Type B pancreatic cell (in vitro differentiated cells): ENCODE measurements at regions not wholly inside any gene's neighbourhood (a gene's known extent, or its start where the extent isn't known, plus 50 kb on each side); places are given as distances from the start of the nearest gene placed in this dataset.
"Not testable (repeated sequence)": the region's sequence is repeated elsewhere in the genome, so short reads cannot be mapped to it uniquely, and the experiment has no call there.

Source experiments
- DNase-seq: peaks from one replicate; pipeline ENCODE4 v3.0.0; 2021; ENCODE audit warnings: mixed read lengths; ENCODE audit not compliant: unreplicated experiment; ENCODE audit errors: extremely low spot score
- H3K27ac Mint-ChIP-seq: 2 replicates; pipeline ENCODE4 v1.8.0; 2021; ENCODE audit warnings: mild to moderate bottlenecking, mixed read lengths
- H3K27me3 Mint-ChIP-seq: 2 replicates; pipeline ENCODE4 v1.8.0; 2021; ENCODE audit warnings: mixed read lengths
- H3K36me3 Mint-ChIP-seq: 2 replicates; pipeline ENCODE4 v1.8.0; 2021; ENCODE audit warnings: mixed read lengths
- H3K4me1 Mint-ChIP-seq: one replicate; pipeline ENCODE4 v1.8.0; 2021; ENCODE audit warnings: mixed read lengths; ENCODE audit not compliant: unreplicated experiment
- H3K4me3 Mint-ChIP-seq: 2 replicates; pipeline ENCODE4 v1.8.0; 2021; ENCODE audit warnings: mild to moderate bottlenecking, mixed read lengths
- H3K9me3 Mint-ChIP-seq: 2 replicates; pipeline ENCODE4 v1.8.0; 2021; ENCODE audit warnings: mixed read lengths
- CTCF ChIP-seq: fragments of 200-600 bp; sonication (generic); conservative IDR thresholded peaks from 2 replicates; pipeline ENCODE4 v1.5.0; 2021; ENCODE audit warnings: antibody characterized with exemption, mild to moderate bottlenecking

- no peak for DNase-seq
- Mint-ChIP-seq H3K4me1 (peaks cover 5% of the 10 kb centered on the region), H3K27ac (no peak overlapping the region), H3K36me3 (no peaks in the 10 kb centered on the region), H3K27me3 (peaks cover 5% of the 10 kb centered on the region), H3K9me3 (no peaks in the 10 kb centered on the region), H3K4me3 (no peak overlapping the region)
- no peak for TF ChIP-seq CTCF
Measured at GRCh38 chr18:42363446-42364441, 408.7 kb downstream of the PIK3C3 start.

GRCh38 chr18:42364766-42365165, 409.7 kb downstream of the PIK3C3 start:
- no peaks in the 10 kb centered on the region for H3K9me3 Mint-ChIP-seq
- peaks cover 5% of the 10 kb centered on the region for H3K27me3 Mint-ChIP-seq
- no peak overlapping the region for H3K27ac Mint-ChIP-seq
- no peaks in the 10 kb centered on the region for H3K36me3 Mint-ChIP-seq
- DNase-seq, result no peak
- no peak for TF ChIP-seq CTCF
- no peak overlapping the region for H3K4me3 Mint-ChIP-seq
- H3K4me1 Mint-ChIP-seq, result peaks cover 5% of the 10 kb centered on the region

GRCh38 chr18:42365591-42365990, 410.6 kb downstream of the PIK3C3 start:
- Mint-ChIP-seq H3K27ac (no peak overlapping the region), H3K4me3 (no peak overlapping the region), H3K9me3 (no peaks in the 10 kb centered on the region), H3K27me3 (peaks cover 10% of the 10 kb centered on the region), H3K36me3 (no peaks in the 10 kb centered on the region), H3K4me1 (peaks cover 5% of the 10 kb centered on the region)
- no peak for DNase-seq
- TF ChIP-seq CTCF, result no peak

- no peak overlapping the region for H3K4me3 Mint-ChIP-seq
- no peaks in the 10 kb centered on the region for H3K36me3 Mint-ChIP-seq
- H3K4me1 Mint-ChIP-seq, result no peaks in the 10 kb centered on the region
- peaks cover 9% of the 10 kb centered on the region for H3K9me3 Mint-ChIP-seq
- no peak for TF ChIP-seq CTCF
- no peak for DNase-seq
- no peak overlapping the region for H3K27ac Mint-ChIP-seq
- peaks cover 7% of the 10 kb centered on the region for H3K27me3 Mint-ChIP-seq
Measured at GRCh38 chr18:42373584-42373983, 418.6 kb downstream of the PIK3C3 start.

- Mint-ChIP-seq H3K27ac (no peak overlapping the region), H3K36me3 (no peaks in the 10 kb centered on the region), H3K27me3 (peaks cover 6% of the 10 kb centered on the region), H3K4me1 (no peaks in the 10 kb centered on the region), H3K9me3 (peaks cover 9% of the 10 kb centered on the region), H3K4me3 (no peak overlapping the region)
- no peak for TF ChIP-seq CTCF
- no peak for DNase-seq
Measured at GRCh38 chr18:42374961-42375360, 419.9 kb downstream of the PIK3C3 start.

- H3K27ac Mint-ChIP-seq, result not testable (repeated sequence)
Measured at GRCh38 chr18:42378854-42379253, 423.8 kb downstream of the PIK3C3 start.

GRCh38 chr18:42381236-42381635, 426.2 kb downstream of the PIK3C3 start:
- H3K27me3 Mint-ChIP-seq, H3K4me1 Mint-ChIP-seq, H3K4me3 Mint-ChIP-seq, H3K27ac Mint-ChIP-seq, H3K9me3 Mint-ChIP-seq, H3K36me3 Mint-ChIP-seq, DNase-seq: not testable (repeated sequence)

More at GRCh38 chr18:42378854-42379253, 423.8 kb downstream of the PIK3C3 start:
- not testable (repeated sequence) for H3K4me1 Mint-ChIP-seq, H3K36me3 Mint-ChIP-seq, H3K27me3 Mint-ChIP-seq, DNase-seq, H3K9me3 Mint-ChIP-seq, H3K4me3 Mint-ChIP-seq
